Bronchial epithelial cell (primary cell): ENCODE measurements at regions not wholly inside any gene's neighbourhood (a gene's known extent, or its start where the extent isn't known, plus 50 kb on each side); places are given as distances from the start of the nearest gene placed in this dataset.
A peak's percentile ranks its signal among the peaks of the same experiment; 100 is the strongest.

ENCODE experiments used
- DNase-seq: peaks from one replicate; pipeline ENCODE4 v3.0.0-alpha.2; 2010; ENCODE audit warnings: low read depth
- FAIRE-seq: peaks from 2 replicates; lab custom pipeline; 2011; peaks lifted over from hg19 to GRCh38; lab: Jason Lieb, UNC
- H3K27me3 ChIP-seq: 2 replicates; pipeline ENCODE4 v1.5.1; 2011; ENCODE audit warnings: low read length; ENCODE audit not compliant: control insufficient read depth, insufficient read depth
- H3K36me3 ChIP-seq: 2 replicates; pipeline ENCODE4 v1.5.1; 2011; ENCODE audit warnings: low read length; ENCODE audit not compliant: control insufficient read depth, insufficient read depth
- H3K4me3 ChIP-seq: 2 replicates; pipeline ENCODE4 v1.5.1; 2011; ENCODE audit warnings: mild to moderate bottlenecking, low read depth, low read length, control low read depth
- TF ChIP-seq, protein P1 (sequence below): IDR thresholded peaks from 2 replicates; pipeline ENCODE4 v1.5.1; 2011; ENCODE audit warnings: mild to moderate bottlenecking, moderate library complexity, low read length, control low read depth, inconsistent platforms; ENCODE audit not compliant: insufficient read depth, severe bottlenecking

DNA sequence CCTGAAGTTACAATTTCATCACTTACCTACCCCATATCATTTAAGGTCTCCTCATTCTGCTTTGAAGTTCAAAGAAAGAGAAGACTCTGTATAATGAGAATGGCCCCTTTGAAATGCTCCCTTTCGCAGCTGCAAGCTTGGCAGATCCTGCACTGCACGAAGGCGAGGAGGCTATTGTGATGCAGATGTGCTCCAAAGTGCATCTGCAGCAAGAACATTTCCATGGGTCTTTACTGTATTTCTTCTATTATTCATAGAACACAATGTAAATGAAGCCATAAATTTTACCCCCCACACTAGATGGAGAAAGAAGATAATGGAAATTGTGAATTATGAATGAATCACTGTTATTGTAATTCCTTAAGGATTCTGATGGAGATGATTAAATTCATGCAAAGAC is 178.7 kb downstream of the CHD9NB start:
- no peak for DNase-seq
- Histone ChIP-seq H3K36me3 (no peaks in the 10 kb centered on the region), H3K4me3 (no peak overlapping the region), H3K27me3 (no peaks in the 10 kb centered on the region)
- no peak for FAIRE-seq
- TF ChIP-seq, protein P1, sequence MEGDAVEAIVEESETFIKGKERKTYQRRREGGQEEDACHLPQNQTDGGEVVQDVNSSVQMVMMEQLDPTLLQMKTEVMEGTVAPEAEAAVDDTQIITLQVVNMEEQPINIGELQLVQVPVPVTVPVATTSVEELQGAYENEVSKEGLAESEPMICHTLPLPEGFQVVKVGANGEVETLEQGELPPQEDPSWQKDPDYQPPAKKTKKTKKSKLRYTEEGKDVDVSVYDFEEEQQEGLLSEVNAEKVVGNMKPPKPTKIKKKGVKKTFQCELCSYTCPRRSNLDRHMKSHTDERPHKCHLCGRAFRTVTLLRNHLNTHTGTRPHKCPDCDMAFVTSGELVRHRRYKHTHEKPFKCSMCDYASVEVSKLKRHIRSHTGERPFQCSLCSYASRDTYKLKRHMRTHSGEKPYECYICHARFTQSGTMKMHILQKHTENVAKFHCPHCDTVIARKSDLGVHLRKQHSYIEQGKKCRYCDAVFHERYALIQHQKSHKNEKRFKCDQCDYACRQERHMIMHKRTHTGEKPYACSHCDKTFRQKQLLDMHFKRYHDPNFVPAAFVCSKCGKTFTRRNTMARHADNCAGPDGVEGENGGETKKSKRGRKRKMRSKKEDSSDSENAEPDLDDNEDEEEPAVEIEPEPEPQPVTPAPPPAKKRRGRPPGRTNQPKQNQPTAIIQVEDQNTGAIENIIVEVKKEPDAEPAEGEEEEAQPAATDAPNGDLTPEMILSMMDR, result no peak

DNA sequence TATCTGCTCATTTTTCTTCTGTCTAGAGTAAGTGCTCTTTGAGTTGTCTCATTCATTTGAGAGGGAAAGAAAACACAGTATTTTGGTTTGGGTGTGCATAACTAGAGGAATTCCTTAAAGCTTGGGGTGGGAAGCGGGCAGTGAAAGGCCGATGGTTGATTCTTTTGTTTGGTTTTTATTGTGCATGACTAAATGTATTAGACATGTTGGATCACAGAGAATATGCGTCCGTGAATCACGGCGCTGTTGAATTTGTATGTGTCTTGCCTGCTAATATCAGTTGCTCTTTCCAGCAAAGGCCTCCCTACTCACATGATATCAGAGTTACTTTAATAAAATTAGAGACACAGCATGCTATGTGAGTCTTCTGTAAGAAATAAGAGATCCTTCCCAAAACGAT is 180.0 kb downstream of the CHD9NB start:
- no peak for DNase-seq
- H3K4me3 ChIP-seq, result no peak overlapping the region
- FAIRE-seq, result no peak
- TF ChIP-seq, protein P1, result no peak
- no peaks in the 10 kb centered on the region for H3K27me3 ChIP-seq
- H3K36me3 ChIP-seq, result no peaks in the 10 kb centered on the region

DNA sequence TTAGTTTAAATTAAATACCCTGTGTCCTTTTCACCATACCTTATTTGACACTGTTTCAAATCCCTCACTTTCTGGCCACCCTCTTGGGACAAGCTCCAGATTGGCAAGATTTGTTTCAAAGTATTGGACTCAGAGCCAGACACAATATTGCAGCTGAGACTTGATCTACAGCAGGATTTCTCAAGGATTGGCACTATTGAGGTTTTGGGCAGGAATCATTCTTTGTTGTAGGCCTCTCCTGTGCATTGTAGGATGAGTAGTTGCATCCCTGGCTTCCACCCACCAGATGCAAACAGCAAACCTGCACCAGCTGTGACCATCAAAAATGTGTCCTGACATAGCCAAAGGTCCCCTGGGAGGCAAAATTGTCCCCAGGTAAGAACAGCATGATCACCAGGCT is 181.2 kb downstream of the CHD9NB start:
- DNase-seq, result no peak
- TF ChIP-seq, protein P1, result no peak
- Histone ChIP-seq H3K27me3 (no peaks in the 10 kb centered on the region), H3K4me3 (no peak overlapping the region), H3K36me3 (no peaks in the 10 kb centered on the region)
- no peak for FAIRE-seq

DNA sequence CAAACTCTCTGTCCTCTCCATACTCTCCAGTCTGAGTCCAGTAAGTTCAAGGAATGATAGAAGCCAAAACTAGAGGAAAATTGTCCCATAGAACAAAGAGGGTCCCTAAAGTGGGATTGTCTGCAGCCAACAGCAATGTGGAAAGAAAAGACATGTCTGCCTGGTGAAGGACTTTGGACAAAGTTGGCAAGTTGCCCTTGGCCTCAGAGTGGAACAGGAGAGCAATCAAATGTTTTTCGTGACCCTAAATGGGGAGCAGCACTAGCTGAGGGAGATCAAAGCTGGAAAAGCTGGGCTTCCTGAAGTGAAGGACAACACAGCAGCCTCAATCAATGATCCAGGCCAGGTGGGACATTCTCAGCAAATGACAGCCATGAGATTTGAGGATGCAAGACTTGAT is 183.5 kb downstream of the CHD9NB start:
- no peak for DNase-seq
- FAIRE-seq, result no peak

DNA sequence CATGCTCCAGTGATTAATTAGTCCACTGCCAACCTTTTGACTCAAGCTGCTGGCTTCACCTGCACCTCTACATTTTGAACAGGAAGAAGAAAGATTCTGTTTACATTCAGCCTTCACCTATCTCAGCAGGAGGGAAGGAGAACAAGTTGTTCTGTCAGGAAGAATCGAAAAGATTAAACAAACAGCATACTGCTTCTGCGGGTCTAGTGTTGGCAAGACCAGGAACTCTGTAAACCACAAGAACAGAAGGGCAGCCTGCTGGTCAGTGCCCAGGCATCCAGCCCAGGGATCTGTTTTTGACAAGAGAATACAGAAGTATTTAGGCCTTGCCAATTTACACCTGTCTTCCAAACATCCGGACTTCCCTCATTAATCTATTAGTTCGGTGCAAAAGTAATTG is 189.7 kb downstream of the CHD9NB start:
- Histone ChIP-seq H3K27me3 (no peaks in the 10 kb centered on the region), H3K4me3 (no peak overlapping the region), H3K36me3 (no peaks in the 10 kb centered on the region)
- FAIRE-seq (no peak), DNase-seq (no peak)
- TF ChIP-seq, protein P1, result no peak

More for the DNA sequence above, 183.5 kb downstream of the CHD9NB start:
- no peaks in the 10 kb centered on the region for H3K27me3 ChIP-seq
- H3K4me3 ChIP-seq, result no peak overlapping the region
- TF ChIP-seq, protein P1, result no peak
- H3K36me3 ChIP-seq, result no peaks in the 10 kb centered on the region

DNA sequence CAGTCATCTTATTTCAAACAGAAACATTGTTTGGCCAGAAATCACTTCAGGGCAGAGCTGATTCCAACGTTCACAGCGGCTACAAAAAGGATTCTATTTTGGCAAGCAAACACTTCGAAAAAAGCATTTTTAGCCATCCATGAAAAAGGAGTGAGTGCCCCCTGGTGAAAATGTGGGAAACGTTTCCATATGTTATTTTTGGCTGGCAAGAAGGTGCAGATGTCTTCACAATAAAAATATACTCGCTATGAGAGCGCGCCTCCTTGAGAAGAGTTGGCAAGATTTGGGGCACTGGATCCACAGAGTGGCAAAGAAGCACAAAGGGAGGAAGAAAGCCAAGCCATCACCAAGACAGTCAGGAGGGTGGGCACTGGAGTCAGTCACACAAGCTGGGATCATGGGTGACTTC is 191.1 kb downstream of the CHD9NB start:
- FAIRE-seq (no peak), DNase-seq (peak; percentile 33)
- no peak overlapping the region for H3K4me3 ChIP-seq
- H3K27me3 ChIP-seq, result no peaks in the 10 kb centered on the region
- TF ChIP-seq, protein P1, result peak; percentile 43
- H3K36me3 ChIP-seq, result no peaks in the 10 kb centered on the region
